RKO (cell line): ENCODE measurements at regions not wholly inside any gene's neighbourhood (a gene's known extent, or its start where the extent isn't known, plus 50 kb on each side); places are given as distances from the start of the nearest gene placed in this dataset.

Experiments
- DNase-seq: peaks from one replicate; pipeline ENCODE4 v3.0.0-alpha.2; 2016; ENCODE audit warnings: low spot score

DNA sequence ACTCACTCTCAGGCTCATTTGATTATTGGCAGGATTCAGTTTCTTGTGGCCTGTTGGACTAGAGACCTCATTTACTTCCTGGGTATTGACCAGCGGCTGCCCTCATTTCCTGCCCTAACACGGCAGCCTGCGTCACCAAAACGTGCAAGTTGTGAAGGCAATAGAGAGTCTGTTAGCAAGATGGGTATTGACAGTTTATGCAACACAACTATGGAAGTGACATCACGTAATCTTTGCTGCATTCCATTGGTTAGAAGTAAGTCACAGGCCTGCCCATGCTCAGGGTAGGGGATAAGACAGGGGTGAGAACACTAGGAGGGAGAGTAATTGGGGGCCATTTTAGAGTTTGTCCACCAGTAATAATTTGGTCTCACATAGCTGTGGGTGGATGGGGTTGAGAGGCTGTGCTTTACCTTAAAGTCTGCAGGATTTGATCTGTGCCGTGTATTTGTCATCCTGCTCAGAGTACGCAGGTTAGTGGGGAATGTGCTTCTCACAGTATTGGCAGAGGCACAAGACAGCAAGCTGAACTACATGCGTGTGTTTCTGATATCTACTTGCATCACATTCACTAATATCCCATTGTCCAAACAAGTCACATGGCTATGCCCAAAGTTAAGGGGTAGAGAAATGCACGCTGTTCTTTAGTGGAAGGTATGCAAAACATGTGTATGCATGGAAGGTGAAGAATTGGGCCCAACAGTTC lies 83.3 kb downstream of the EDEM1 start:
- no peak for DNase-seq

- no peak for DNase-seq
These were observed 83.8 kb downstream of the EDEM1 start for GRCh38 chr3:5271372-5271683.

DNA sequence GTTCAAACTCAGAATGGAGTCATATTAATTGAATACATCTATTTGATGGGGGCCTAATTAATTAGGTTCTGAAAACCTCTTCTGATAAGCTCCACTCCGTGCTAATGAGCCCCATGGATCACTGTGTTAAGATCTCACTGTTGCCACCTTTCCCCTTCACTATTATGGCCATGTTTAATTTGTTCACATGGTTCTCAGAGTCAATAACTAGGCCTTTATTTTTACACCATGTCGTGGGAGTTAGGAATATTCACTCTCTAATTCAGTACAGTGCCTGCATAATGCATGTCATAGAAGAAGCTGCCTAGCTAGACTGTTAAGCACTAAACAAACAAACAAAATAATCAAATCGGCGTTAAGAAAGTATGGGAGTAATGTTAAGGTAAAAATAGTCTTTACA lies 84.9 kb downstream of the EDEM1 start:
- no peak for DNase-seq

- no peak for DNase-seq
These were observed 86.6 kb downstream of the EDEM1 start for GRCh38 chr3:5274091-5274490.

DNA sequence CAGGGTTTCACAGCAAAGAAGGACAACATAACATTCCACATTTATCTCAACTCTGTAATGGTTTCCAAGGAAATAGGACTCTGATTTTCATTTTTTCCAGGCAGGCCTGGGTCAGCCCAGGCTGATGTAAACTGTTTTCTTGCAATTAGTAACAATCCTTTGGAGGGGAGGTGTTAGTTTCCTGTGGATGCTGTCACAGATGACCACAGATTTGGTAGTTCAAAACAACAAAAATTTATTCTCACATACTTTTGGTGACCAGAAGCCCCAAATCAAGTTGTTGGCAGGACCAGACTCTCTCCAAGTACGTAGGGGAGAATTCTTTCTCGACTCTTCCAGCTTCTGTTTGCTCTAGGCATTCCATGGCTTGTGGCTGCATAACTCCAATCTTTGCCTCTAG lies 88.0 kb downstream of the EDEM1 start:
- no peak for DNase-seq

GRCh38 chr3:5276934-5277333 lies 89.4 kb downstream of the EDEM1 start:
- DNase-seq, result no peak

DNA sequence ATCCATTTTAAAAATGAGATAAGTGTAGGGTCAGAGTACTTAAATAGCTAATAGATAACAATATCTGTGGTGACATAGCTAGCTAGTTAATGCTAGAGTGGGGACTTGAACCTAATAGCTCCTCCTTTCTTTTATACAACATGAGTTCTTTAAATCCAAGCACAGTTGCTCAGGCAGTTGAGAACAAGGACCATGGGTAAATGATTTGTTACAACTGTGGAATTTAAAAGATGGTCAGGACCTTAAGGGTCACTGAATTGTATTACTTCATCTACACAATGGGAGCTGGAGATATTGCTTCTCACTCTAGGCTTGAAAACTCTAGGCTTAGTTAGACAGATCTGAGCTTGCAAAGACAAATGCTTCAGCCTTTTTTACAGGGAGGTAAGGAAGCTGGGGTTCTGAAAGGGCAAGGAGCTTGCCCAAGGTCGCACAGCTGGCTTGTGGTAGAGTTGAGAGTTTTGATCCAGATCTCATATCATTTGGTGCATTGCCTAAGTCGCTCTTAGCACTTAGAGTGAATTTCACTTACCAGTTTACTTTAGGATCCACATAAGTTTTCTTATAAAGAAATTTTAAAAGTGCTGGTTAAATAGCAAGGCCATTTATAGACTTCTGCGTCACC lies 90.2 kb downstream of the EDEM1 start:
- no peak for DNase-seq

- no peak for DNase-seq
These were observed 91.2 kb downstream of the EDEM1 start for GRCh38 chr3:5278666-5279065.

GRCh38 chr3:5282703-5283102 lies 95.2 kb downstream of the EDEM1 start:
- DNase-seq, result no peak

GRCh38 chr3:5285439-5285838 lies 97.9 kb downstream of the EDEM1 start:
- DNase-seq, result no peak

GRCh38 chr3:5290915-5291314 lies 103.4 kb downstream of the EDEM1 start:
- DNase-seq, result no peak

DNA sequence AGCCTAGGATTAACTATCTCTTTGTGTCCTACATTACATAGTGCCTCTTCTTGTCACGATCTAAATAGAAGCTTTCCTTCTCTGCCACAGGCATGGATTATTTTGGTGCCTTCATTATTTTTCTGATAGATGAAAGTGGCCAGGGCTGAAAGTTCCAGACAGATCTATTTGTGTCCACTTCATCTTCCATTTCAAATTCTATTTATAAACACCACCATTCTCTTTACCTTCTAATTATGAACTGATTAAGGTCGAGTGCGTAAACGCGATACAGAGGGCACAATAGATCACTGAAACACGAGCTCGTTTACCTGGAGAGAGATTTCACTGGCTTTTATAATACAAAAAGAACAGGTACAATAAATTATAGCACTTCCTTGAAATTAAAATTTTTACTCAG lies 105.0 kb downstream of the EDEM1 start:
- no peak for DNase-seq

GRCh38 chr3:5293207-5293606 lies 105.7 kb downstream of the EDEM1 start:
- DNase-seq, result no peak

DNA sequence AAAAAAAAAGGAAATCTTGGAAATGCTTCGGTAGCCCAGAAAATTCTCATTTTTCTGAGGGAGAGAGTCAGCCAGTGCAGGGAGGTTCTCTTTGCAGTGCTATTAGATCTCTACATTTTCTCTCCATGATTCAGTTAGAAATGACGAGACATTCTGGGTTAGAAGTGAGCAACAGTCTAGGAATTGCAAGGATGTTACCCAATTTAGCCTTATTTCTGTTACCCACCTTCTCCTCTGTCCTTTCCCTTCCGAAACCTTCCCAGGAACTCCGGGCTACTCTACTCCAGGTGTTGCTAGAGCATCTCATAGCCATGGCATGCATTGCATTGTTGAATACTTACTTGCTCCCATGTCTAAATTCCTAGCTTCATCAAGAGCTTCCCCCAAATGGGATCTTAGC lies 106.8 kb downstream of the EDEM1 start:
- DNase-seq, result no peak

DNA sequence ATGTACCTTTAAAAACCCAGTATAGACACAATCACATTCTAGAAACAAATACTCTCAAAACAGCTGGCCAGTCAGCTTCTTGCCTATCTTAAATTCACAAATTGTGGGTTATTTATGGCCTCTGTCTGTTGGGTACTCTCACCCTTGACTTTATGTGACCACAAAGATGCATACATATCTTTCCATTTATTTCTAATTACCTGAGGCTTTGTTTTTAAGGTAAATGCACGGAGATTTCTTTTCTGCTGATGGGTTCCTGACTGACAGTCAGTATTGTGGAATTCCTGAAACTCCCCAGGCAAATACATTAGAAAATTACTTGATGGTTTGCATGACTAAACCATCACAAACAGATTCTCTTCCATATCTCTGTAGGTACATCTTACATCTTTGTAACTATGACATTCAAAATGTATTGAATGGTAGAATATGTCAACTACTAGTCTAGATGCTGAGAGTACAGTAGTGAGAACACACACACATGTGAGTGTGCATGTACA lies 107.7 kb downstream of the EDEM1 start:
- no peak for DNase-seq

DNA sequence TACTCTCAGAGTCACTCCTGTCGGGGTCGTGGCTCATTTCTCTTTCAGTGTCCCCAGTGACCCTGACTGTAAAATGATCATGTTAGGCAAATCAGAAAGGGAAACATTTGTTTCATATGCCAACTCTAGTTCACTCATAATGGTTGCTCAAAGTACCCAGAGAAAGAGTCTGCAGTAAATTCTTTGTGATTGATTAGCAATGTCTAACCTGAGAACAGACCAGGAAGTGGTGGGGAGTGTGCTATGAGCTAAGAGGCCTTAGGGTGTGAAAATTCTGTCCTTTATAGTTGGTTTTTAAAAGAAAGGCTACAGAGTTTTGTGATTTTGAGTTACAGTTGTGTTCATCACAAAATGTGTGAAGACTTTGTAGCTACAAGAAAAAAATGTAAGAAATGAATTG lies 108.9 kb downstream of the EDEM1 start:
- DNase-seq, result no peak

DNA sequence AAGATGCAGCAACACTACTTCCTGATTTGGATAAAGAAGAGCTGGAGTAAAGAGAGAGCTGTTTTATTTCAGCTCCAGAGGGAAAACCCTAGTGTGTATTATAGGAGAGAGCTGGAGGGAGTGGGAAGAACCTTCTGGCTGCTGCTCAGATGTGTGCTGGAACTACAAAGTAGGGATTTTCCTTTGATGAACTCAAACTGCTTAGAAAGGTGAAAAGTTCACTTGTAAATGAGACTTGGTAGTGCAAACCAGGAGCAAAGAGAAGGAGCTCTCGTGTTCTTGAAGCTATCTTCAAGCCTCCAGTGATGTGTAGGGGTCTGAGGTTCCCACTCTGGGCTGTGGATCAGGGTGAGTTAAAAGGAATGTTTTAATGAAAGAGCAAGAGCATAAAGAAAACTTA lies 110.4 kb downstream of the EDEM1 start:
- no peak for DNase-seq

- DNase-seq, result no peak
These were observed 110.9 kb downstream of the EDEM1 start for GRCh38 chr3:5298453-5298852.

GRCh38 chr3:5299161-5299560 lies 111.7 kb downstream of the EDEM1 start:
- DNase-seq, result no peak

DNA sequence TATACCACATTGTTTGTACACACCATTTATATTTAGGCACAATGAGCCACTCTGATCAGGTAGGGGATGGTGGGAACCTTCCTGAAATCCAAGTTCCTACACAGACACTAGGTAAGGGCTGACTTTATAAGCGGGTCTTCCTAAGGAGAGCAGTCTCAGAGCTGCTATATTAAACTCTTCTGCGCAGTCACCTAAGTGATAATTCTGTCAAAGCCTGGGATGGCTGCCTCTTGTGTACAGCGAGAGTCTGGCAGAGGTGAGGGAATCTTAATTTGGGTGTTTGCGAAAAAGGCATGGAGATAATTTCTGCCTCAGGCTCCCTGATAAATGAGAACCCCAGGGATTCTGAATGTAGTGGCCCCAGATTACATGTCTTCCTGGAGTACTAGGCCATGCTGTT lies 113.1 kb downstream of the EDEM1 start:
- DNase-seq, result no peak

DNA sequence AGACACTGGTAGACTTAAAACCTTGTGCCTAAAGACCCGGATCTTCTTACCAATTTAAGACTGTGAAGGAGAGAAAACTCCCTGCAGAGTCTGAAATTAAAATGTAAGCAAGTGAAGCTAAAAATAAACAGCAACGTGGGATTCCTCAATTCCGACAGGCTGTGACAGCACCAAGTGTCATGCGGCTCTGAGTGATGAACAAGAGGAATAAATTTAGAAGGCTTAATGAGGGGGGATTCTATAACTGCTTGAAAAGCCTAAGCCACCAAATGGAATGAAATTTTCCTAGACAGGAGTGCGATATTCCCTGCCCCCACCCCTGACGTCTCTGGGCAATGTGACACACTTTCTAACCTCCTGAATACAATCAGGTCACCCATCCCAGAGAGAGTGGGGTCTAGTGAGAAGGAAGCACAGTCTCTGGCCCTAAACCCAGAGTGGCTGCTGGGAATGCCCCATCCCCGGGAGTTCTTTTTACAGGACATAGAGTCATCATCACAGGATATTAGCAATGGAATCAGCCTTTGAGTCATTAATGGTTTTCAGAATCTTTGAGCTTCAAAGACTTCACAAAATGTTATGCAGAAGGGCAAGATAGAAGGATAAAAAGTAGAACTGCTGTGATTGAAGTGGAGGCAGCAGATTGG lies 114.3 kb downstream of the EDEM1 start:
- DNase-seq, result peak; percentile 7

DNA sequence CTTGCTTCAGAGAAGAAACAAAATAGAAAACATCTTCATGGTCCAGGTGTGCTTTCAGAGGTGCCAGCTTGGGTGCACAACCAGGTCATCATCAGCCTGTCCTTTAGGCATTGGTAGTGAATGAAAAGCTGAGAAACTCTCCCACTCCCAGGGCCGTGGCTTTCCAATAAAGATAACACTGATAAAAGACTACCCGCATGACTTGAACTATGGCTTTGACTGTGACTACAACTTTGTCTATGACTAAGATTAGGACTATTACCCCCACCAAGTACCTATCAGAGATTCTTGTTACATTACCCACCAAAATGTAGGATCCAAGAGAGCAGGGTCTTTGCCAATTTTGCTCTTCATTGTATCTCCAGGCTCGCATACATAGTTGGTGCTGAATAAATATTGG lies 115.2 kb downstream of the EDEM1 start:
- no peak for DNase-seq

DNA sequence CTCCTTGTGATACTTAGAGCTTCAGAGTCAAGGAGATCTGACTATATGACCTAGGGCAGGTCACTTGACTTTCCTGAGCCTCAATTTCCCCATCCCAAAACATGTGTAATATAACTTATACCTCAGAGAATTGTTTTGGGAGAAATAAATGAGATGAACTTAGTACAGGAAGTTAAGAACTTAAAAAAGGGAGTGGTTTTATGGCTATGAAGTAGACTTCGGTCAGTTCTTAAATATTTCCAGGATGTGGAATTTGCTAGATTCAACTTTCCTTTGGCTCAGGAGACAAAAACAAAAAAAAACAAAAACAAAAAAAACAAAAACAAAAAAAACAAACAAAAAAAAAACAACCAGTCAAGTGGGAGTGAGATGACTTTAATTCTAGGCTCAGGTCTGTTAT lies 116.7 kb downstream of the EDEM1 start:
- DNase-seq, result no peak
